Gastrocnemius medialis (tissue), 4 donors: ENCODE measurements at regions not wholly inside any gene's neighbourhood (a gene's known extent, or its start where the extent isn't known, plus 50 kb on each side); places are given as distances from the start of the nearest gene placed in this dataset.

Experiments
- CTCF ChIP-seq, 5 experiments: fragments of 450-650 bp in 3 of 5; fragments of 200-600 bp in 2 of 5; sonication (generic) in 2 of 5; IDR thresholded peaks in 4 of 5; conservative IDR thresholded peaks in 1 of 5; 1 replicate in 4 of 5; 2 replicates in 1 of 5; pipeline ENCODE4 v1.5.1; 2016 to 2019; ENCODE audit warnings: antibody characterized with exemption in 5 of 5, mild to moderate bottlenecking in 3 of 5, moderate library complexity in 3 of 5
- POLR2A ChIP-seq, 2 donors: fragments of 450-650 bp; IDR thresholded peaks; one replicate each; pipeline ENCODE4 v1.6.1; 2017; ENCODE audit warnings: antibody characterized with exemption in 2 of 2, mild to moderate bottlenecking in 2 of 2, moderate library complexity in 2 of 2

GRCh38 chr14:65219353-65219752 is 117.0 kb upstream of the MAX start:
- TF ChIP-seq CTCF (IDR thresholded peaks at IDR 0.05 in 4 of 5, conservative IDR thresholded peaks at IDR 0.05 in 1 of 5) = no peak
- TF ChIP-seq POLR2A (IDR thresholded peaks at IDR 0.05) = no peak
